Activated naive CD4-positive, alpha-beta T cell treated with Interleukin-2 at 50 U/mL for 16 hours (primary cell): ENCODE measurements at regions not wholly inside any gene's neighbourhood (a gene's known extent, or its start where the extent isn't known, plus 50 kb on each side); places are given as distances from the start of the nearest gene placed in this dataset.
"Not testable (repeated sequence)": the region's sequence is repeated elsewhere in the genome, so short reads cannot be mapped to it uniquely, and the experiment has no call there.

Source experiments
- DNase-seq: peaks from one replicate; pipeline ENCODE4 v3.0.0-alpha.2; 2020

GRCh38 chr17:20917610-20918306 lies 125.1 kb downstream of the USP22 start:
- DNase-seq, result not testable (repeated sequence)

GRCh38 chr17:20920095-20920814 lies 122.6 kb downstream of the USP22 start:
- DNase-seq, result no peak

- DNase-seq, result no peak
These were observed 122.0 kb downstream of the USP22 start for GRCh38 chr17:20920815-20921199.

GRCh38 chr17:20922128-20922670 lies 120.6 kb downstream of the USP22 start:
- no peak for DNase-seq

GRCh38 chr17:20924306-20924705 lies 118.5 kb downstream of the USP22 start:
- no peak for DNase-seq

- no peak for DNase-seq
These were observed 117.7 kb downstream of the USP22 start for GRCh38 chr17:20925091-20925490.

GRCh38 chr17:20925954-20926353 lies 116.9 kb downstream of the USP22 start:
- no peak for DNase-seq

GRCh38 chr17:20926532-20926931 lies 116.3 kb downstream of the USP22 start:
- DNase-seq, result no peak

GRCh38 chr17:20927308-20927977 lies 115.4 kb downstream of the USP22 start:
- DNase-seq, result no peak

- no peak for DNase-seq
These were observed 113.5 kb downstream of the USP22 start for GRCh38 chr17:20929334-20929733.

- DNase-seq, result no peak
These were observed 112.6 kb downstream of the USP22 start for GRCh38 chr17:20930081-20930760.

- not testable (repeated sequence) for DNase-seq
These were observed 109.8 kb downstream of the USP22 start for GRCh38 chr17:20933040-20933439.

- no peak for DNase-seq
These were observed 108.5 kb downstream of the USP22 start for GRCh38 chr17:20934288-20934687.

GRCh38 chr17:20935740-20936139 lies 107.1 kb downstream of the USP22 start:
- no peak for DNase-seq

- no peak for DNase-seq
These were observed 104.6 kb downstream of the USP22 start for GRCh38 chr17:20938244-20938643.

GRCh38 chr17:20938988-20939615 lies 103.7 kb downstream of the USP22 start:
- DNase-seq, result no peak

GRCh38 chr17:20941872-20942271 lies 100.9 kb downstream of the USP22 start:
- no peak for DNase-seq

GRCh38 chr17:20944014-20944865 lies 98.6 kb downstream of the USP22 start:
- no peak for DNase-seq

- DNase-seq, result not testable (repeated sequence)
These were observed 95.1 kb downstream of the USP22 start for GRCh38 chr17:20947708-20948107.

GRCh38 chr17:20948984-20949777 lies 93.6 kb downstream of the USP22 start:
- peak; percentile 11 for DNase-seq
